ENCODE measurements at regions not wholly inside any gene's neighbourhood (a gene's known extent, or its start where the extent isn't known, plus 50 kb on each side); places are given as distances from the start of the nearest gene placed in this dataset.

GRCh38 chr17:69757688-69758430 is 317.2 kb upstream of the KCNJ16 start:
- Histone ChIP-seq H3K27me3 (ENCODE audit: control insufficient read depth, insufficient read depth, low read length) (no peaks in the 10 kb centered on the region), H3K4me3 (ENCODE audit: low read depth, low read length) (no peak overlapping the region), H3K9me3 (ENCODE audit: control insufficient read depth, insufficient read depth, low read length) (no peaks in the 10 kb centered on the region), H3K27ac (ENCODE audit: low read depth, low read length) (no peak overlapping the region)
- DNase-seq (ENCODE audit: low read depth, low spot score), result peak; percentile 71
- POLR2A ChIA-PET, result interaction anchor here (1.3 to 1.6 kb wide), 3 partner anchors 102 to 164 kb away, joined by 3 to 4 read pairs (median 3); no protein-coding TSS in a partner anchor
- CTCF ChIA-PET, result interaction anchor here (1.6 kb wide), 1 partner anchor 149 kb away, joined by 9 read pairs; no protein-coding TSS in a partner anchor
- TF ChIP-seq CTCF (IDR thresholded peaks at IDR 0.05; ENCODE audit: low read depth, low read length), result no peak

GRCh38 chr17:69760562-69760961 is 314.5 kb upstream of the KCNJ16 start:
- Histone ChIP-seq H3K27ac (ENCODE audit: low read depth, low read length) (no peak overlapping the region), H3K27me3 (ENCODE audit: control insufficient read depth, insufficient read depth, low read length) (no peaks in the 10 kb centered on the region), H3K9me3 (ENCODE audit: control insufficient read depth, insufficient read depth, low read length) (no peaks in the 10 kb centered on the region), H3K4me3 (ENCODE audit: low read depth, low read length) (no peak overlapping the region)
- DNase-seq (ENCODE audit: low read depth, low spot score), result no peak
- ChIA-PET CTCF (interaction anchor here (0.5 to 3.8 kb wide), 2 partner anchors 153 to 238 kb away, joined by 3 to 23 read pairs; no protein-coding TSS in a partner anchor), POLR2A (no interaction called here)
- no peak for TF ChIP-seq CTCF (IDR thresholded peaks at IDR 0.05; ENCODE audit: low read depth, low read length)

GRCh38 chr17:69761011-69761410 is 314.0 kb upstream of the KCNJ16 start:
- POLR2A ChIA-PET, result interaction anchor here (1.4 kb wide), 1 partner anchor 105 kb away, joined by 4 read pairs; no protein-coding TSS in a partner anchor
- H3K27ac ChIP-seq (ENCODE audit: low read depth, low read length), result no peak overlapping the region
- no peak overlapping the region for H3K4me3 ChIP-seq (ENCODE audit: low read depth, low read length)
- CTCF ChIA-PET, result interaction anchor here (3.8 kb wide), 1 partner anchor 153 kb away, joined by 23 read pairs; no protein-coding TSS in a partner anchor
- no peak for DNase-seq (ENCODE audit: low read depth, low spot score)
- no peak for TF ChIP-seq CTCF (IDR thresholded peaks at IDR 0.05; ENCODE audit: low read depth, low read length)
- H3K9me3 ChIP-seq (ENCODE audit: control insufficient read depth, insufficient read depth, low read length), result no peaks in the 10 kb centered on the region
- H3K27me3 ChIP-seq (ENCODE audit: control insufficient read depth, insufficient read depth, low read length), result no peaks in the 10 kb centered on the region

- H3K27ac ChIP-seq (ENCODE audit: low read depth, low read length), result peak overlapping the region; percentile 90
- TF ChIP-seq CTCF (IDR thresholded peaks at IDR 0.05; ENCODE audit: low read depth, low read length), result no peak
- DNase-seq (ENCODE audit: low read depth, low spot score), result peak; percentile 93
- H3K4me3 ChIP-seq (ENCODE audit: low read depth, low read length), result no peak overlapping the region
- no peaks in the 10 kb centered on the region for H3K9me3 ChIP-seq (ENCODE audit: control insufficient read depth, insufficient read depth, low read length)
- CTCF ChIA-PET, result interaction anchor here (3.8 kb wide), 1 partner anchor 154 kb away, joined by 23 read pairs; no protein-coding TSS in a partner anchor
- POLR2A ChIA-PET, result interaction anchor here (0.7 to 1.4 kb wide), 5 partner anchors 106 to 376 kb away, joined by 3 to 9 read pairs (median 4); no protein-coding TSS in a partner anchor
- H3K27me3 ChIP-seq (ENCODE audit: control insufficient read depth, insufficient read depth, low read length), result no peaks in the 10 kb centered on the region
Measured at GRCh38 chr17:69761767-69762321, 313.2 kb upstream of the KCNJ16 start.

GRCh38 chr17:69762359-69762758 is 312.7 kb upstream of the KCNJ16 start:
- no peaks in the 10 kb centered on the region for H3K9me3 ChIP-seq (ENCODE audit: control insufficient read depth, insufficient read depth, low read length)
- H3K4me3 ChIP-seq (ENCODE audit: low read depth, low read length), result no peak overlapping the region
- no peak overlapping the region for H3K27ac ChIP-seq (ENCODE audit: low read depth, low read length)
- ChIA-PET POLR2A (interaction anchor here (0.7 to 1.4 kb wide), 5 partner anchors 107 to 375 kb away, joined by 3 to 9 read pairs (median 4); no protein-coding TSS in a partner anchor), CTCF (interaction anchor here (3.8 kb wide), 1 partner anchor 155 kb away, joined by 23 read pairs; no protein-coding TSS in a partner anchor)
- H3K27me3 ChIP-seq (ENCODE audit: control insufficient read depth, insufficient read depth, low read length), result no peaks in the 10 kb centered on the region
- DNase-seq (ENCODE audit: low read depth, low spot score), result no peak
- no peak for TF ChIP-seq CTCF (IDR thresholded peaks at IDR 0.05; ENCODE audit: low read depth, low read length)

All from AG04450 (cell line).